Activated naive CD8-positive, alpha-beta T cell (primary cell): ENCODE measurements at regions not wholly inside any gene's neighbourhood (a gene's known extent, or its start where the extent isn't known, plus 50 kb on each side); places are given as distances from the start of the nearest gene placed in this dataset.
"Not testable (repeated sequence)": the region's sequence is repeated elsewhere in the genome, so short reads cannot be mapped to it uniquely, and the experiment has no call there.

Experiments
- H3K27ac Mint-ChIP-seq: one replicate; pipeline ENCODE4 v1.8.0; 2021; ENCODE audit warnings: mixed read lengths
- H3K27me3 Mint-ChIP-seq: one replicate; pipeline ENCODE4 v1.8.0; 2021; ENCODE audit warnings: mixed read lengths
- H3K36me3 Mint-ChIP-seq: one replicate; pipeline ENCODE4 v1.8.0; 2021; ENCODE audit warnings: mixed read lengths
- H3K4me1 Mint-ChIP-seq: one replicate; pipeline ENCODE4 v1.8.0; 2021; ENCODE audit warnings: low read depth, mixed read lengths
- H3K4me3 Mint-ChIP-seq: one replicate; pipeline ENCODE4 v1.8.0; 2021; ENCODE audit warnings: mild to moderate bottlenecking, mixed read lengths
- H3K9me3 Mint-ChIP-seq: one replicate; pipeline ENCODE4 v1.8.0; 2021; ENCODE audit warnings: low read depth, mixed read lengths

DNA sequence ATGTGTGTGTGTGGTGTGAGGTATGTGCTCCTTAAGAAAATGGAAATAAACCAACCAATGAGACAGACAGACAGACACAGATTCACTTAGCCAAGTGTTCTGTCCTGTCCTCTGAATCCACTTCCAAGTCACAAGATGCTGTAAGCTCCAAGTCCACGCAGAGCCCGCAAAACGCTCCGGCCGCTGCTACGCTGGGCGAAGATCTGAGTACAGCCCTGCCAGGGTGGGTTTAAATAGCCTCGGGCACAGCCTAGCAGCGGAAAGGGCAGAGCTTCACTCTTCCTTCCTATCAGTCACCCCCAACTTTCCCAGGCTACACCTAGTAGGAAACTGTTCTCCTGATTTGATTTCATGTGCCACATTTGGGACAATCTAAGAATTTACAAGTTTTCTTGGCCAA, 121.2 kb upstream of the ANKRD30BL start:
- Mint-ChIP-seq H3K36me3 (no peaks in the 10 kb centered on the region), H3K4me1 (no peaks in the 10 kb centered on the region)

GRCh38 chr2:132286289-132286911, 124.6 kb upstream of the ANKRD30BL start:
- H3K9me3 Mint-ChIP-seq, H3K27ac Mint-ChIP-seq, H3K36me3 Mint-ChIP-seq, H3K4me3 Mint-ChIP-seq, H3K27me3 Mint-ChIP-seq, H3K4me1 Mint-ChIP-seq: not testable (repeated sequence)

More for the DNA sequence above, 121.2 kb upstream of the ANKRD30BL start:
- Mint-ChIP-seq H3K27ac (no peak overlapping the region), H3K27me3 (peaks cover 2% of the 10 kb centered on the region), H3K9me3 (no peaks in the 10 kb centered on the region), H3K4me3 (no peak overlapping the region)

DNA sequence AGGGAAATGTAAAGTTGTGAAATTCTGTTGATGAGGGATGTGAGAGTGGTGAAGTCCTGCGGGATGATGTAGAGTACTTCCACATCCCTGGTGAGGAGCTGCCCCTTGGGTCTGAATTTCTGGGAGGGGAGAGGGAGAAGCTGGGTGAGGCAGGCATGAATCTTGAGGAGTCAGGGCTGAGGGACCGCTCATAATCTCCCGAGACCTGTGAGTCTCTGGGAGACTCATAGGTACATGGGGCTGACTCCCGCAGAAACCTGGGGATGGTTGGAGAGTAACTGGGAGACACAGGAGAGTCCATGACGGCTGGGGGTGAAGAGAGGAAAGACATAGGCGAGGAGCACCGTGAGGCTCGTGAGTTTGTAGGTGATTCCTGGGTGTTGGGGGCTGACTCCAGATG, 126.2 kb upstream of the ANKRD30BL start:
- not testable (repeated sequence) for H3K27me3 Mint-ChIP-seq, H3K4me3 Mint-ChIP-seq, H3K36me3 Mint-ChIP-seq, H3K27ac Mint-ChIP-seq, H3K9me3 Mint-ChIP-seq, H3K4me1 Mint-ChIP-seq

- H3K27ac Mint-ChIP-seq, H3K4me1 Mint-ChIP-seq, H3K9me3 Mint-ChIP-seq, H3K4me3 Mint-ChIP-seq, H3K27me3 Mint-ChIP-seq, H3K36me3 Mint-ChIP-seq: not testable (repeated sequence)
Observed at GRCh38 chr2:132289138-132289537, 127.4 kb upstream of the ANKRD30BL start.

DNA sequence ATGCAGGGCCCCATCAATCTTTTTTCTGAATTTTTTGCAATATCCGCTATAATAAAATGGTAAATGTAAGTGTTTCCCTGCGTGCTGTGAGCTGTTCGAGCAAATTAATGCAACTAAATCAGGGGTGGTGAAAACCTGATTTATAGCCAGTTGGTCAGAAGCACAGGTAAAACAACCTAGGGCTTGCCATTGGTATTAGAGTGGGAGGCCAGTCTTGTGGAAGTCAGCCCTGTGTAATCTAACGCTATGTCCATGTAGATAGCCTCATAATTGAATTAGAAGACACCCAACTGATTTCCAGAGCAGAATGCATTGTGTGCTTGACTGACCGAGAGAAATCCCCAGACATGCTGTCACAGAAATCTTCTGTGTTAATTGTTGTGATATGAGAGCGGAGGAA, 126.8 kb upstream of the GPR39 start:
- H3K27me3 Mint-ChIP-seq, H3K27ac Mint-ChIP-seq, H3K4me1 Mint-ChIP-seq, H3K36me3 Mint-ChIP-seq, H3K9me3 Mint-ChIP-seq, H3K4me3 Mint-ChIP-seq: not testable (repeated sequence)

- not testable (repeated sequence) for H3K9me3 Mint-ChIP-seq, H3K4me1 Mint-ChIP-seq, H3K27ac Mint-ChIP-seq, H3K36me3 Mint-ChIP-seq, H3K27me3 Mint-ChIP-seq
- H3K4me3 Mint-ChIP-seq, result peak overlapping the region; percentile 75
Observed at GRCh38 chr2:132300592-132301378, 115.8 kb upstream of the GPR39 start.

GRCh38 chr2:132304661-132305380, 111.8 kb upstream of the GPR39 start:
- H3K36me3 Mint-ChIP-seq, H3K9me3 Mint-ChIP-seq, H3K4me1 Mint-ChIP-seq, H3K27me3 Mint-ChIP-seq, H3K27ac Mint-ChIP-seq: not testable (repeated sequence)
- H3K4me3 Mint-ChIP-seq, result peak overlapping the region; percentile 35

DNA sequence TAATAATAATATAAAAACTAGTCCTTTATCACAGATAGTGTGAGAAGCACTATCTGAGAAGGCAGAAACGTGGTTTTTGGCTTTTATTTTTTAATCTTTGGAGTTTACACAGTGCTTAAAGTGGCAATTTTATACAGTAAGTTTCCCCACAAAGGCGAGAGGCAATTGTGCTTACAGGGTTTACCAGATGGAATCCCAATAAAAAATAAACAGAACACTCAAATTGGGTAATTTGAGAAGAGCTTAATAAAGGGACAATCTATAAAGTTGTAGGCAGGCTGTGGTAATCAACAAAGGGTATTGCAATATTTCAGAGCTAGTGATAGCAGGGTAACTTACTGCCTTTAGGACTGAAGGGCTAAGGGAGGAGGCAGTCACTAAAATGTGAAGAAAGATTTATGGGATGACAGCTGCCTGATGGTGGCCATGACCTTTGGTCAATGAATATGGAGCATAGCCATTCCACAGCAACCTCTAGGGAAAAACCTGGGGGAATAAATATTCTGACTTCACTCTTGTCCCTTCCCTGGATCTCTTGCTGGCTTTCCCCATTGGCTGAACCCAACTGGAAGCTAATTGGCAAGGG, 108.9 kb upstream of the GPR39 start:
- H3K36me3 Mint-ChIP-seq, H3K27me3 Mint-ChIP-seq, H3K9me3 Mint-ChIP-seq, H3K4me1 Mint-ChIP-seq, H3K27ac Mint-ChIP-seq, H3K4me3 Mint-ChIP-seq: not testable (repeated sequence)

GRCh38 chr2:132309203-132309602, 107.4 kb upstream of the GPR39 start:
- not testable (repeated sequence) for H3K9me3 Mint-ChIP-seq, H3K4me3 Mint-ChIP-seq, H3K36me3 Mint-ChIP-seq, H3K4me1 Mint-ChIP-seq, H3K27me3 Mint-ChIP-seq, H3K27ac Mint-ChIP-seq

DNA sequence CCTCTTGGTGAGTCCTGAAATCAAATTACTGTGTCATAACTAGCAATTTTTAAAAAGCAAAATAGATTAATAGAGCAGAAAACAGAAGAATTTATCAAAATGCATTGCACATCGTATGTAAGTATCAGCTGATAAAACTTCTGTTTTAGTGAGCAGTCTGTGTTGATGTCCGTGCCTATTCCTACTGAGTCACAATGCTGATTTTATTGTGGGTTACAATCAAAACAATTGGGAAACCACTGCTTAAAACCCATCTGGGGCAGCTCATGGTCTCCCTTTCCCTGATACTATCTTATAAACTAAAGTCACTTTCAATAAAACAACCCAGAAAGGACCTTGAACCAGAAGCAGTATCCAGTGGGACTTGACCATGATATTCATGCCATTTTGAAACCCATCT, 101.1 kb upstream of the GPR39 start:
- not testable (repeated sequence) for H3K4me3 Mint-ChIP-seq, H3K27ac Mint-ChIP-seq, H3K36me3 Mint-ChIP-seq, H3K27me3 Mint-ChIP-seq, H3K9me3 Mint-ChIP-seq, H3K4me1 Mint-ChIP-seq

DNA sequence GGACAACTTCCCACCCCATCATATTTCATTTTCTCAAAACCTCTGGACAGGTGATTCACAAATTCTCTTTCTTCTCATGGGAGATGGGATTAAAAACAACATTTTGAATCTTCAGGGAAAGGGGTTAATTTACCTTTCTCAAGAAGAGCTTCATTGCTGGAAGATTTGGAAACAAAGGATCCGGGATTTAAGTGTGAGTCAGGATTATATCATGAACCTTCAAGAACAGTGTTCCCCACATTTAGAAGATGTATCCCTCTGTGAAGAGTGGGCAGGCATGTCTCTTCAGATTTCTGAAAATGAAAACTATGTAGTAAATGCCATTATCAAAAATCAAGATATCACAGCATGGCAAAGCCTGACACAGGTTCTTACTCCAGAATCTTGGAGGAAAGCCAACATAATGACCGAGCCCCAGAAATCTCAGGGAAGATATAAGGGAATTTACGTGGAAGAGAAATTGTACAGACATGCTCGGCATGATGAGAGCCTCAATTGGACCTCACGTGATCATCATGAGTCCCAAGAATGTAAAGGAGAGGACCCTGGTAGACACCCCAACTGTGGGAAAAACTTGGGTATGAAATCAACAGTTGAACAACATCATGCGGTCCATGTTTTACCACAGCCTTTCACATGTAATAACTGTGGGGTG, 99.5 kb upstream of the GPR39 start:
- H3K27me3 Mint-ChIP-seq, result not testable (repeated sequence)

DNA sequence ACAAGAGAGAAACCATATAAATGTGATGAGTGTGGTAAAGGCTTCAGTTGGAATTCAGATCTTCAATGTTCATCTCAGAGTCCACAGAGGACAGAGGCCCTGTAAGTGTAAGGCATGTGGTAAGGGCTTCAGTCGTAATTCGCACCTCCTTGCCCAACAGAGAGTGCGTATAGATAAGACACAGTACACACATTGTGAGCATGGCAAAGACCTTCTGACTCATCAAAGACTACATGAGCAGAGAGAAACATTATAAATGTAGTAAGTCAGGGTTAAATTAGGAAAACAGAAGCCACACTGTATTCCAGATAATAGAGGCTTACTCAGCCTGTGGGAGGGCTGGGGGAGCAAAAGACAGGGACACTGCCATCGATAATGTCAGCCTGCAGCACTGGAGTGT, 98.1 kb upstream of the GPR39 start:
- not testable (repeated sequence) for H3K27ac Mint-ChIP-seq, H3K27me3 Mint-ChIP-seq, H3K4me1 Mint-ChIP-seq, H3K9me3 Mint-ChIP-seq, H3K36me3 Mint-ChIP-seq, H3K4me3 Mint-ChIP-seq

More for the DNA sequence above, 99.5 kb upstream of the GPR39 start:
- not testable (repeated sequence) for H3K4me3 Mint-ChIP-seq, H3K9me3 Mint-ChIP-seq, H3K27ac Mint-ChIP-seq, H3K36me3 Mint-ChIP-seq, H3K4me1 Mint-ChIP-seq

- not testable (repeated sequence) for H3K4me3 Mint-ChIP-seq, H3K36me3 Mint-ChIP-seq, H3K9me3 Mint-ChIP-seq, H3K4me1 Mint-ChIP-seq, H3K27me3 Mint-ChIP-seq, H3K27ac Mint-ChIP-seq
Observed at GRCh38 chr2:132324005-132324404, 92.6 kb upstream of the GPR39 start.

DNA sequence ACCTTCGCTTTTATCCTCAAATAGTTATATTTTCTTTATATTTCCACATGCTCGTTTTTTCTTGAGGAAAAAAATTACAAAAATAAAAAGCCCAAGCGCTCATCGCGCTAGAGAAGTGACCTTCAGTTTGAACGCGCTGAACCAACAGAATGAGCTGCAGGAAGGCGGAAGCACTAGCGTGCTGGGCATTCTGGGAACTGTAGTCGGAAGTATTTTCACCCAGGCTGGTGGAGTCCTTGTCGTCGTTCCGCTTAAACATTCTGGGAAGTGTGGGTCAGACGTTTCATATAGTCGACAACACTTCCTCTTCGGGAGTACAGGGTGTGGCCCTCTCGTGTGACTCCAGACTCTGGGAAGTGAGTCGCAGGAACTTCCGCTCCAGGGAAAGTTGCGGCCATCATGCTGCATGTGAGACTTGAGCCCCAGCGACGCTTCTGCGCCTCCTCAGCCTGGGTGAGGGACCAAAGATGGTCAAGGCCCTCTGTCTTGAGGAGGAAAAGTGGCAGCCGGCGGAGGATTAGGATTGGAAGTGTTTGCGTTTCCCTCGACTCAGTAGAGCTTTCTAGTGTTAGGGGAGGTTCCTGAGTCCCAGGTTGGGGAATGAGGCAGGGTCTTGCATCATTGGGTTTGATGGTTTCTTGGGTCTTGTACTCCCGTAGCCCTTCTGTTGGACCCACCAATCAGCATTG, 84.1 kb upstream of the GPR39 start:
- not testable (repeated sequence) for H3K27me3 Mint-ChIP-seq, H3K4me3 Mint-ChIP-seq, H3K36me3 Mint-ChIP-seq, H3K27ac Mint-ChIP-seq, H3K4me1 Mint-ChIP-seq, H3K9me3 Mint-ChIP-seq

DNA sequence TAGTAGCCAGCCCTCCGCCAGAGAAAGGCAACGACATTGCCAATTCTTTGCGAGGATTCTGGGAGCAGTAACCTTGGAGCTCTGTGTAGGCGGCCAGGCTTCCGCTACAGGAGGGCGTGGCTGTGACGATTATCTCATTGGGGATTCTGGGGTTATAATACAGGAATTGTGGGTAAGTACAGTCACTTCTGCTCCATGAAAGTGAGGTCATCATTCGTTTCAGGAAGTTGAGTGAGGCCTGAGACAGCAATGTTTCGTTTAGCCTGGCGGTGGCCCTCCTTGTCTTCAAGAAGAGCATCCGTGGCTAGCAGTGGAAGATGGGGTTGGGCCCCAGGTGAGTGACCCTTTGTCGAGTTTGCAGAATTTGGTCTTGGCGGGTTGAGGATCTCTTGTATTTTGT, 79.5 kb upstream of the GPR39 start:
- H3K4me3 Mint-ChIP-seq, result not testable (repeated sequence)

More for the DNA sequence above, 79.5 kb upstream of the GPR39 start:
- not testable (repeated sequence) for H3K36me3 Mint-ChIP-seq, H3K27ac Mint-ChIP-seq, H3K27me3 Mint-ChIP-seq, H3K9me3 Mint-ChIP-seq, H3K4me1 Mint-ChIP-seq
